ENCODE measurements at regions not wholly inside any gene's neighbourhood (a gene's known extent, or its start where the extent isn't known, plus 50 kb on each side); places are given as distances from the start of the nearest gene placed in this dataset.

GRCh38 chr4:186810613-186811150 lies 87.0 kb upstream of the FAT1 start:
- no peak overlapping the region for H3K4me3 ChIP-seq
- H3K27me3 ChIP-seq, result no peaks in the 10 kb centered on the region
- no peaks in the 10 kb centered on the region for H3K36me3 ChIP-seq
- no peaks in the 10 kb centered on the region for H3K9me3 ChIP-seq
- intact Hi-C loops (cut with DNase I), result no loop called here
- DNase-seq (ENCODE audit: low spot score in 2 of 2), result no peak
- TF ChIP-seq CTCF (IDR thresholded peaks at IDR 0.05), result no peak
- H3K4me1 ChIP-seq, result no peaks in the 10 kb centered on the region
- H3K27ac ChIP-seq, result no peak overlapping the region

- Histone ChIP-seq H3K4me3 (no peak overlapping the region), H3K27me3 (no peaks in the 10 kb centered on the region), H3K36me3 (no peaks in the 10 kb centered on the region), H3K4me1 (no peaks in the 10 kb centered on the region), H3K9me3 (no peaks in the 10 kb centered on the region), H3K27ac (no peak overlapping the region)
- intact Hi-C loops (cut with DNase I), result no loop called here
- no peak for DNase-seq (ENCODE audit: low spot score in 2 of 2)
- TF ChIP-seq CTCF (IDR thresholded peaks at IDR 0.05), result no peak
These were observed 88.9 kb upstream of the FAT1 start for GRCh38 chr4:186812592-186812991.

- Histone ChIP-seq H3K27ac (no peak overlapping the region), H3K9me3 (no peaks in the 10 kb centered on the region), H3K4me1 (no peaks in the 10 kb centered on the region), H3K27me3 (no peaks in the 10 kb centered on the region), H3K4me3 (no peak overlapping the region), H3K36me3 (no peaks in the 10 kb centered on the region)
- intact Hi-C loops (cut with DNase I), result no loop called here
- TF ChIP-seq CTCF (IDR thresholded peaks at IDR 0.05), result no peak
- no peak for DNase-seq (ENCODE audit: low spot score in 2 of 2)
These were observed 89.9 kb upstream of the FAT1 start for GRCh38 chr4:186813377-186814068.

- no peak overlapping the region for H3K4me3 ChIP-seq
- DNase-seq (ENCODE audit: low spot score in 2 of 2), result no peak
- intact Hi-C loops (cut with DNase I), result no loop called here
These were observed 90.9 kb upstream of the FAT1 start for GRCh38 chr4:186814535-186815070.

GRCh38 chr4:186819342-186820086 lies 95.9 kb upstream of the FAT1 start:
- H3K4me3 ChIP-seq, result no peak overlapping the region
- no peaks in the 10 kb centered on the region for H3K27me3 ChIP-seq
- intact Hi-C loops (cut with DNase I), result no loop called here
- H3K4me1 ChIP-seq, result no peaks in the 10 kb centered on the region
- DNase-seq (ENCODE audit: low spot score in 2 of 2), result no peak
- no peak overlapping the region for H3K27ac ChIP-seq
- H3K36me3 ChIP-seq, result no peaks in the 10 kb centered on the region
- H3K9me3 ChIP-seq, result no peaks in the 10 kb centered on the region
- TF ChIP-seq CTCF (IDR thresholded peaks at IDR 0.05), result no peak

More at GRCh38 chr4:186814535-186815070, 90.9 kb upstream of the FAT1 start:
- H3K36me3 ChIP-seq, result no peaks in the 10 kb centered on the region
- no peaks in the 10 kb centered on the region for H3K4me1 ChIP-seq
- no peaks in the 10 kb centered on the region for H3K9me3 ChIP-seq
- no peak overlapping the region for H3K27ac ChIP-seq
- H3K27me3 ChIP-seq, result no peaks in the 10 kb centered on the region
- TF ChIP-seq CTCF (IDR thresholded peaks at IDR 0.05), result no peak

Measured in ascending aorta (tissue), 2 donors.